CD14-positive monocyte (primary cell): ENCODE measurements at regions not wholly inside any gene's neighbourhood (a gene's known extent, or its start where the extent isn't known, plus 50 kb on each side); places are given as distances from the start of the nearest gene placed in this dataset.

Experiments
- DNase-seq, 3 donors: peaks; one replicate each; pipeline ENCODE4 v3.0.0-alpha.2; 2011 to 2022
- H2AFZ ChIP-seq: 2 replicates; pipeline ENCODE4 v1.6.0; 2012; ENCODE audit warnings: mild to moderate bottlenecking, low read depth, low read length, inconsistent platforms; ENCODE audit not compliant: insufficient read depth, poor library complexity, severe bottlenecking
- H3K27ac ChIP-seq, 2 donors: 1 replicate in 1 of 2; 2 replicates in 1 of 2; pipeline ENCODE4 v1.5.1; 2012 to 2013; ENCODE audit warnings: low read length in 2 of 2, control low read depth in 1 of 2, inconsistent platforms in 1 of 2, low read depth in 1 of 2, mild to moderate bottlenecking in 1 of 2
- H3K27me3 ChIP-seq, 2 donors: one replicate each; pipeline versions ENCODE4 v1.6.0 to v1.6.1; 2011 to 2013; ENCODE audit warnings: low read length in 2 of 2; ENCODE audit not compliant: control insufficient read depth in 2 of 2, insufficient read depth in 2 of 2
- H3K36me3 ChIP-seq, 2 donors: replicated peaks in 1 of 2; 1 replicate in 1 of 2; 2 replicates in 1 of 2; pipeline versions ENCODE4 v1.5.1 to v1.6.1; 2012 to 2013; ENCODE audit warnings: low read length in 2 of 2, control low read depth in 1 of 2, inconsistent platforms in 1 of 2, mild to moderate bottlenecking in 1 of 2; ENCODE audit not compliant: insufficient read depth in 2 of 2, control insufficient read depth in 1 of 2
- H3K4me1 ChIP-seq, 2 donors: 1 replicate in 1 of 2; 2 replicates in 1 of 2; pipeline versions ENCODE4 v1.5.1 to v1.6.1; 2012 to 2013; ENCODE audit warnings: low read length in 2 of 2, control low read depth in 1 of 2, inconsistent platforms in 1 of 2, mild to moderate bottlenecking in 1 of 2, moderate library complexity in 1 of 2; ENCODE audit not compliant: insufficient read depth in 2 of 2, control insufficient read depth in 1 of 2
- H3K4me2 ChIP-seq: replicated peaks from 2 replicates; pipeline ENCODE3; 2012; ENCODE audit warnings: low read length, moderate library complexity, mild to moderate bottlenecking; ENCODE audit not compliant: poor library complexity, severe bottlenecking; ENCODE audit errors: extremely low read depth
- H3K4me3 ChIP-seq, 3 experiments: fragments of 200-600 bp in 1 of 3; sonication (generic) in 1 of 3; replicated peaks in 1 of 3; 1 replicate in 2 of 3; 2 replicates in 1 of 3; pipeline ENCODE4 v1.5.1; 2011 to 2013; ENCODE audit warnings: low read length in 3 of 3, mild to moderate bottlenecking in 3 of 3, control low read depth in 2 of 3, low read depth in 2 of 3, inconsistent platforms in 1 of 3, moderate library complexity in 1 of 3
- H3K79me2 ChIP-seq: 2 replicates; pipeline ENCODE4 v1.6.0; 2012; ENCODE audit warnings: mild to moderate bottlenecking, control low read depth, inconsistent platforms, low read length, moderate library complexity; ENCODE audit not compliant: insufficient read depth
- H3K9ac ChIP-seq: 2 replicates; pipeline ENCODE4 v1.6.0; 2017; ENCODE audit warnings: low read length, mild to moderate bottlenecking; ENCODE audit not compliant: insufficient read depth, poor library complexity, severe bottlenecking
- H3K9me3 ChIP-seq, 2 donors: replicated peaks in 1 of 2; 1 replicate in 1 of 2; 2 replicates in 1 of 2; pipeline versions ENCODE4 v1.5.1 to v1.6.1; 2012 to 2013; ENCODE audit warnings: low read length in 2 of 2, control low read depth in 1 of 2; ENCODE audit not compliant: control insufficient read depth in 1 of 2, insufficient read depth in 1 of 2
- H4K20me1 ChIP-seq: 2 replicates; pipeline ENCODE4 v1.6.0; 2012; ENCODE audit warnings: mild to moderate bottlenecking, low read length, control low read depth, moderate library complexity; ENCODE audit not compliant: insufficient read depth
- H3K27ac Mint-ChIP-seq, 7 donors: one replicate each; pipeline ENCODE4 v1.8.0; 2020; ENCODE audit warnings: mild to moderate bottlenecking in 7 of 7, mixed read lengths in 7 of 7, moderate library complexity in 6 of 7, inconsistent platforms in 2 of 7
- H3K27me3 Mint-ChIP-seq, 3 donors: one replicate each; pipeline ENCODE4 v1.8.0; 2021 to 2022; ENCODE audit warnings: low read depth in 3 of 3, mild to moderate bottlenecking in 3 of 3, mixed read lengths in 3 of 3, moderate library complexity in 3 of 3, inconsistent platforms in 1 of 3
- H3K36me3 Mint-ChIP-seq, 2 donors: one replicate each; pipeline ENCODE4 v1.8.0; 2020; ENCODE audit warnings: mixed read lengths in 2 of 2, inconsistent platforms in 1 of 2, mild to moderate bottlenecking in 1 of 2
- H3K4me1 Mint-ChIP-seq: one replicate; pipeline ENCODE4 v1.8.0; 2020; ENCODE audit warnings: mild to moderate bottlenecking, mixed read lengths
- H3K4me3 Mint-ChIP-seq, 2 donors: one replicate each; pipeline ENCODE4 v1.8.0; 2020; ENCODE audit warnings: mild to moderate bottlenecking in 2 of 2, mixed read lengths in 2 of 2, moderate library complexity in 1 of 2
- H3K9me3 Mint-ChIP-seq, 7 donors: one replicate each; pipeline ENCODE4 v1.8.0; 2020 to 2022; ENCODE audit warnings: mixed read lengths in 7 of 7, mild to moderate bottlenecking in 6 of 7, moderate library complexity in 6 of 7, inconsistent platforms in 2 of 7
- WGBS: methylation state at CpG from one replicate; pipeline ENCODE4 v1.1.5; 2013; ENCODE audit warnings: missing lambda C conversion rate; ENCODE audit not compliant: insufficient coverage; 5-methylcytosine and 5-hydroxymethylcytosine counted together
- intact Hi-C, 2 donors: fragments of 100-400 bp; cut with micrococcal nuclease; formaldehyde crosslinking; loops; one replicate each; pipeline versions ENCODE4 v1.15.0 to v1.15.1; 2023
- TF ChIP-seq, protein P1 (sequence below): fragments of 200-600 bp; IDR thresholded peaks from one replicate; pipeline ENCODE4 v1.8.0; 2022; ENCODE audit warnings: antibody characterized with exemption, mild to moderate bottlenecking

DNA sequence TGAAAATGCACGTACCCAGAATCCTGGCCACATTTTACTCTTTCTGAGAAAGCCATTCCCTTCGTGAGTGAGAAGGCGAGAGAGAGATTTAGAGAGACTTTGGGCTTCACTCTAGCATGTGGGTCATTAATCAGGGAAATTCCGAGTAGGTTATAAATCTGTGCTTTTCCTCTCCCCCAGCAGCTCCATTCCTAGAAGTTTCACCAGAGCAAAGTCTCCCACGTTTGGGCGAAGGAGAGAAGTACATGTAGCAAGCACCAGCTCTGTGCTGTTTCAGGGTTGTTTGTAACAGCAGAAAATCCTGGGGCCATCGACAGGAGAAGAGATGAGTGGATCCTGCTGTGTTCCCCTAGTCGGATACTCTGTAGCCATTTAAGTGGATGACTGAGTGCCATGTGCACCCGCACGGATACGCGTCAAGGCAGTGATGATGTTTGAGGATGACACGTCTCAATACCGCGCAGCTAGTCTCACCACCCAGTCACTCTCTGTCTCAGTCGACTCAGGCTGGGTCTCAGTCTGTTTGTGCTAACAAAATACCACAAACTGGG lies 131.8 kb upstream of the PEG3 start:
- Histone ChIP-seq H3K4me2 (no peak overlapping the region), H3K27ac (no peak overlapping the region), H3K9ac (no peak overlapping the region), H3K79me2 (no peaks in the 10 kb centered on the region), H2AFZ (no peak overlapping the region), H3K9me3 (peaks cover 87 to 89% of the 10 kb centered on the region in 2 donors), H3K4me1 (no peaks in the 10 kb centered on the region), H4K20me1 (no peaks in the 10 kb centered on the region), H3K4me3 (no peak overlapping the region), H3K36me3 (no peaks in the 10 kb centered on the region), H3K27me3 (no peaks in the 10 kb centered on the region)
- no peak for DNase-seq
- Mint-ChIP-seq H3K4me3 (no peak overlapping the region), H3K4me1 (no peaks in the 10 kb centered on the region), H3K9me3 (peaks cover 27 to 91% (median 66%) of the 10 kb centered on the region in 7 donors), H3K27ac (no peak overlapping the region), H3K36me3 (no peaks in the 10 kb centered on the region), H3K27me3 (peaks cover 0 to 1% (median 0%) of the 10 kb centered on the region in 3 donors)
- intact Hi-C loops: no loop called here
- 81% methylated on average over 3 of the region's 16 CpGs for WGBS
- TF ChIP-seq, protein P1, sequence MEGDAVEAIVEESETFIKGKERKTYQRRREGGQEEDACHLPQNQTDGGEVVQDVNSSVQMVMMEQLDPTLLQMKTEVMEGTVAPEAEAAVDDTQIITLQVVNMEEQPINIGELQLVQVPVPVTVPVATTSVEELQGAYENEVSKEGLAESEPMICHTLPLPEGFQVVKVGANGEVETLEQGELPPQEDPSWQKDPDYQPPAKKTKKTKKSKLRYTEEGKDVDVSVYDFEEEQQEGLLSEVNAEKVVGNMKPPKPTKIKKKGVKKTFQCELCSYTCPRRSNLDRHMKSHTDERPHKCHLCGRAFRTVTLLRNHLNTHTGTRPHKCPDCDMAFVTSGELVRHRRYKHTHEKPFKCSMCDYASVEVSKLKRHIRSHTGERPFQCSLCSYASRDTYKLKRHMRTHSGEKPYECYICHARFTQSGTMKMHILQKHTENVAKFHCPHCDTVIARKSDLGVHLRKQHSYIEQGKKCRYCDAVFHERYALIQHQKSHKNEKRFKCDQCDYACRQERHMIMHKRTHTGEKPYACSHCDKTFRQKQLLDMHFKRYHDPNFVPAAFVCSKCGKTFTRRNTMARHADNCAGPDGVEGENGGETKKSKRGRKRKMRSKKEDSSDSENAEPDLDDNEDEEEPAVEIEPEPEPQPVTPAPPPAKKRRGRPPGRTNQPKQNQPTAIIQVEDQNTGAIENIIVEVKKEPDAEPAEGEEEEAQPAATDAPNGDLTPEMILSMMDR: no peak

DNA sequence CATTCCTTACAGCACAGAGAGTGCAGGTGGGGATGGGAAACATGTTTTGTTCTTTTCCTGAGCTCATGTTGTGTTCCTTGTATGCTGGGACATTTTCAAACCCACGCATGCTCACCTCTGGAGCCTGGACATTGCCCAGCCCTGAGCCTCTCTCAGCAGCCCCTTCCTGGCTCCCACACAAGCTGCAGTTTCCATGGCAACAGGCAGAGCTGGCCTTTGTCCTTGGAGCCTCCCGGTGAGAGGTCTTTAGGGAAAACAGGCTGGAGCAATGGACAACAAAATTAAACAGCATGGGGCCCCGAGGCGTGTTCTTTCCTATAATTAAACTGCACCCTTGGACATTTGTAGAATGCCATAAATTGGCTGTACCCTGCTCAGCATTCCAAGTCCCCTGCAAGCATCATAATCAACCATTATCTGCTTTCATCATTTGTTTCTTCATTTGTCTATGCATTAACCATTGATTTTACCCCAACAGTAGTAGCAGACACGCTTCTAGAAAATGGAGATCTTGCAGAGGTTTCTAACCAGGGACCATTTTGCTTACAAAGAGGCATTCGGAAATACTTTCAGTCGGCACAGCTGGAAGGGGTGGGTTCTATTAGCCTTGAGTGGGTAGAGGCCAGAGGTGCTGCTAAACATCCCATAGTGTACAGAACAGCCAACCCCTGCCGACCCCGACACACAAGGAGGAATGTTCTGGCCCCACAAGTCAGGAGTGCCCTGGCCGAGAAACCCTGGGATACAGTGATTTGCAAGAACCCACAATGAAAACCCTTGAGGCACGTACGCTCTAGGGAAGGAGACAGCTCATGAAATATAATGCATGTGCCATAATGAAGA lies 133.4 kb upstream of the PEG3 start:
- Mint-ChIP-seq H3K4me1 (no peaks in the 10 kb centered on the region), H3K36me3 (no peaks in the 10 kb centered on the region), H3K27me3 (no peaks in the 10 kb centered on the region), H3K9me3 (peaks cover 31 to 89% (median 67%) of the 10 kb centered on the region in 7 donors), H3K4me3 (no peak overlapping the region), H3K27ac (no peak overlapping the region)
- intact Hi-C loops: no loop called here
- TF ChIP-seq, protein P1: no peak
- no peak overlapping the region for H3K27ac ChIP-seq
- no peaks in the 10 kb centered on the region for H3K27me3 ChIP-seq
- H3K9me3 ChIP-seq: peaks cover 88 to 90% of the 10 kb centered on the region in 2 donors
- no peak for DNase-seq
- no peaks in the 10 kb centered on the region for H3K4me1 ChIP-seq
- no peak overlapping the region for H3K4me2 ChIP-seq
- no peaks in the 10 kb centered on the region for H3K79me2 ChIP-seq
- no peaks in the 10 kb centered on the region for H3K36me3 ChIP-seq
- no peaks in the 10 kb centered on the region for H4K20me1 ChIP-seq
- H3K4me3 ChIP-seq: no peak overlapping the region
- 67% methylated on average over 6 of the region's 12 CpGs for WGBS
- H3K9ac ChIP-seq: no peak overlapping the region
- H2AFZ ChIP-seq: no peak overlapping the region
